HG03280 (cell line): ENCODE measurements at regions not wholly inside any gene's neighbourhood (a gene's known extent, or its start where the extent isn't known, plus 50 kb on each side); places are given as distances from the start of the nearest gene placed in this dataset.

ENCODE experiments used
- ATAC-seq: cut with Tn5 transposase; IDR thresholded peaks from one replicate; pipeline ENCODE4 v1.9.1; 2021; ENCODE audit warnings: mild to moderate bottlenecking, moderate library complexity; ENCODE audit not compliant: unreplicated experiment

DNA sequence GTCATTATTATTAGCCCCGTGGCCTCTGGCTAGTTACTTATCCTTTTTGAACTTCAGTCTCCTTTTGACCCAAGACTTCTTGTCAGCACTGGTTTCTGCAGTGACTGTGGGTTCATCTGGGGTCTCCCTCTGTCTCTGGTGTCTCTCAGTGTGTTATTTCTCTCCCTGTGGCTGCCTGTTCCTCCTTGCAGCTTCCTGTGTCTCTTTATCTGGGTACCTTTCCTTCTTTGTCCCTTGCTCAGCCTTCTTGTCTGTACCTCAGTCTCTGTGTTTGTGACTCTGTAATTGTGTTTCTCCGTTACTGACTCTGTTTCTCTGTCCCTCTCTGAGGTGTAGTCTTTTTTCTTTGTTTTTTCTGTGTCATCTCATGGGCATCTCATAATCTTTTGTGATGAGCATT lies 102.6 kb upstream of the CDH11 start:
- no peak for ATAC-seq

DNA sequence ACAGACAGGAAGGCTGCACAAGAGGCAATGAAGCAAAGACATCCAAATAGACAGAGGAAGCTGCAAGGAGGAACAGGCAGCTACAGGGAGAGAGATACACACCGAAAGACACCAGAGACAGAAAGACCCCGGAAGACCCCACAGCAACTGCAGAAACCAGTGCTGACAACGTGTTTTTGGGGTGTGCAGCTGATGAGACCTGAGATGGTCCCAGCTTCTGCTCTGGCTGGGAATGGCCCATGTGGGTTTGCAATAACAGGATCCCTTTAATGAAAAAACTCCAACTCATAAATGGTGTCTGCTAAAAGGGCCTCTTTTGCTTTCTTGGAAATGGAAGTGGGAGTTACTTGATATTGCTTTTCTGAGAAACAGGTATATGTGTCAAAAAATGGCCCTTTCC lies 101.5 kb upstream of the CDH11 start:
- ATAC-seq: no peak

DNA sequence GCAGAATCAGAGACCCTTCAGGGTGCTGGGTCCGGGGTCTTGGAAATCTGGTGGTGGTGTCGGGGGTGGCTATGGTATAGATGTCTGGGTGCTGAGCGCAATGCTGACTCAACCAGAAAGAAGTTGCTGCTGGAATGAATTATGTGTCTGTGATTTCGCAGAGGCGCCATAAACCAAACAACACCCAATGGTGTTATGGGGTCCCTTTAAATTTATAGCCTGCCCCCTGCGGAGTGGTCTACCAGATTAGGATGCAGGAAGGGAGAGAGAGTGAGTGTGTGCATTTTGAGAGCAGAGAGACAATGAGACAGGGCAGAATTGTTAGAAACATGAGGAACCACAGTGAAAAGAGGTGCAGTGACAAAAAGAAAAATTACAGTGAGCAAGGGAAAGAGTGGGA lies 100.7 kb upstream of the CDH11 start:
- ATAC-seq: no peak

DNA sequence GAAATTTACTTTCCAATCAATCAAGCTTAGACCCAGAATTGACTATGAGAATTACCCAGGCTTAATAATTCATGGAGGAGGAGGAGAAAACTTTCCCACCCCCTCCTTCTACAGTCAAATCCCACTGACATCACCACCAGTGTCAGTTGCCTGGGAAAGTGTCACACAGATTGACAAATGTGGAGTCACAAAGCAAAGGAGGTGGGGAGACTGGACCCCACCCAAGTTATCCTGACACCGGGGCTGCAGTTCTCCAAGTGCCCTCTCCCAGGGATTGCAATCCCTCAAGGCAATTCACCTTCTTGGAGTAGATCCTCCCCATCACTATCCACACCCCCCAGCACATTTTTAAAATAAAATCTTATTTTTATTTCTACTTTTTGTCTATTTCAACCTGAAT lies 100.2 kb upstream of the CDH11 start:
- ATAC-seq: no peak

DNA sequence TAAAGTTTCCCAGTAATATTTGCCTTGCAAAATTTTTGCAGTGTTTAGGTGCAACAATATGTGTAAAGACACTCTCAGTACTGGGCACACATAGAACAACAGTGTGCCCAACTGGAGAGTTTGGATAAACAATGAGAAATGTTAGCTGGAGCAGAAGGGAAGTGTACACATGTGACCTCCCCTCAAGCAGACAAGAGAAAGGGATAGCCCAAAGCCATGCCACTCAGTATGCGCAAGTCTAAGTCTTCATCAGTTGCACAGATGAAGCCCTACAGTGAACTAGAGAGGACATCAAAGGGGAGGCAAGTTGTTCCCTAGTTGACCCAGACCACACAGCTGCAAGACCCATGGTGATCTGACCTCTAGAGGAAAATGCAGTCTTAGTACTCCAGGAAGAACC lies 97.9 kb upstream of the CDH11 start:
- no peak for ATAC-seq

DNA sequence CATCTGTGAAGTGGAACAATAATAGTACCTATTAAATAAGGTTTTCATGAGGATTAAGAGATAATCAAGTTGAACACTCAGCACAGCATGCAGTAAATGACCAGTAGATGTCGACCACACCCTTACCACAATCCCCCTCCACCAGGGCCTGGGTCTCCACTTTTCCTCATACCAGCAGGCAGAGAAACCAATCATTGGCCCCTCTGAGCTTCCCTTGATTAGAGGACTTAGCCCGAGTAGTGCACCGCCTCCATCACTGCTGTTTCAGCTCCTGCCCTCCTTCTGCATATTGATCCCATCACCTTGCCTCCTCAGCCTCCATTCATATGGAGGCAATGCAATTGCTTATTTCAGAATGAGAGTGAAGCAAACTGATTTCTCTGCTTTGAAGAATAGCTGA lies 96.5 kb upstream of the CDH11 start:
- no peak for ATAC-seq

- ATAC-seq: no peak
Observed at GRCh38 chr16:65213866-65214595, 92.2 kb upstream of the CDH11 start.

GRCh38 chr16:65212791-65213190 lies 90.9 kb upstream of the CDH11 start:
- no peak for ATAC-seq

DNA sequence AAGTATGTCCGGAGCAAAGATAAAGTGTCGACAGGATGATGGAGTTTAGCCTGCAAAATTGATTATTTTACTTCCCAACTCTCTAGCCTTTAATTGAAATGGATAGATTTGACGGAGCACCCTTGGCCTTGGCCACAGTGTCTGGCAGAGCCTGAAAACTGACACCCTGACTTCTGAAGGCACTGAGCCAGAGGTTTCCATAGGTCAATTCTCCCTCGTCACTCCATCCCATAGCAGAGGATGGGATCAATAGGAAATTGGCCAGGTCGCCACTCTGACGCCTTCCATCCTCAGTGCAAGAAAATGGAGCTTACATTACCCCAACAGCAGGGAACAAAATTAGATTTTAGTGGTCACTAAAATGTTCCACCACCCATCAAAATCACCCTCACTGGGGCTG lies 90.4 kb upstream of the CDH11 start:
- no peak for ATAC-seq

DNA sequence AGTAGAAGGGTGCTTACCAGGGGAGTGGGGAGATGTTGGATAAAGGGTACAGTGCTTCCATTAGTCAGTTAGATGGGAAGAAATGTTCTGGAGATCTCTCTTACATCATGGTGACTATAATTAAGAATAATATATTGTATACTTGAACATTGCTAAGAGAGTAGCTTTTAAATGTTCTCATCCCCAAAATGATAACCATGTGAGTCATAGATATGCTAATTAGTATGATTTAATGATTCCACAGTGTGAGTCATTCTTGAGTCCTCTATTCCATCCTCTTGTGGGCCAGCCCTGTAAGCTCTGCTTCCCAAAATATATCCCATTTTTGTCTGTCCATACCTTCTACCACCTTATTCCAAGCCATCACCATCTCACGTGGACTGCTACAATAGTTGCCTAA lies 80.6 kb upstream of the CDH11 start:
- no peak for ATAC-seq

DNA sequence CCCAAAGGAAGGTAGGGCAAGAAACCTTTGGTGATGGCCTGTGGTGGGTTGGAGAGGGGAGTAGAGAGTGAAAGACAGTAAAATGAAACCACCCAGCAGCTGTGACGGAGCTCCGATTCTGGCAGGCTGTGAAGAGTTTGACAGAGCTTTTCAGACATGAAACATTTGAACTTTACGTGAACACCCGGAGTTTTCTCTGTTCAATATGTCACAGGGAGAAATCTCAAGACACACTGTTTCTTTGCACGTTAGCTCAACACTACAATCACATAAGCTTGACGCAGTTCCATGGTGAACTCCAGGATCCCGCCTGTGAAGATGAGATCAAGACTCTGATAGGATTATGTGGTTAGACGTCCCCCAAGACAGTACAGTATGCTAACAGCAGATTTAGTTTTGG lies 79.6 kb upstream of the CDH11 start:
- no peak for ATAC-seq

- ATAC-seq: no peak
Observed at GRCh38 chr16:65200857-65201256, 79.0 kb upstream of the CDH11 start.

- no peak for ATAC-seq
Observed at GRCh38 chr16:65200156-65200773, 78.4 kb upstream of the CDH11 start.

GRCh38 chr16:65196420-65197075 lies 74.7 kb upstream of the CDH11 start:
- ATAC-seq: no peak

- ATAC-seq: no peak
Observed at GRCh38 chr16:65195998-65196397, 74.1 kb upstream of the CDH11 start.

GRCh38 chr16:65185241-65185778 lies 63.4 kb upstream of the CDH11 start:
- ATAC-seq: no peak

DNA sequence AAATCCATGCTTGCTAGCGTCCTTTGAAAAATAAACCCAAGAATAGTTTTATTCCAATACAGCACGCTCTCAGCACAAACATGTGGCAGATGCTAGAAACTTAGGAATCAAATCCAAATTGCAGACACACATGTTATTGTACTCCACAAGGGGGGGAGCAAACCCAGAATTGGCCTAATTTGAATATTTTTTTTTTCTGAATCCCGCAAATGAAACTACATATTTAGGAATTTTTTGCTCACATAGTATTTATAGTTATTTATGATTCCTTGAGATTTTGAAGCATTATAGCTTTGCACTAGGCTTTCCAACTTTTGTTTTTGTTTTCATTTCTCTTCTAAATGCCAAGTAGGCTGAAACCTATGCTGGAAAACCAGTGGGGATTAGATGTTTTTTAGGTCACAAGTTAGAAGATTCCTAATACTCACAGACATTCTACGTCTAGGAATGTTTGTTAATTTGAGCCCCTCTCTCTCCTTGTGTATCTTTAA lies 59.3 kb upstream of the CDH11 start:
- ATAC-seq: no peak

GRCh38 chr16:65178151-65178550 lies 56.3 kb upstream of the CDH11 start:
- ATAC-seq: no peak

DNA sequence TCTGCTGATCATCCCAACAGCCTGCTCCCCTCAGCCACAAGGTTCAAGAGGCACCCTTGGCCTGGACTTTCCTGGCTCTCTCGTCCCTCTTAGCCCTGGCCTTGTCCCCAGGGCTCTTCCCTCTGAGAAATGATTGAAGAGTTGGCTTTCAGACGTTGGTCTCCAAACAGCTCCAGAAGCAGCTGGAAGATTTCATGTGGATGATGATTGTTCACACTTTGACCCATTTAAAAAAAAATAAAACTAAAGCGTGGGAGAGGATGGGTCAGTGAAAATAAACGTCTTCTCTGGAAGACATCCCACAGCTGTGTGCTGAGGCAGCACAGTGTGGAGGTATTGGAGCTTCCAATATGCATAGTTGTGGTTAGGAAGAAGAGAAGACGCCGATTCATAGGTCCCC lies 54.7 kb upstream of the CDH11 start:
- ATAC-seq: no peak

- ATAC-seq: no peak
Observed at GRCh38 chr16:65172356-65172755, 50.5 kb upstream of the CDH11 start.
